NCI-H2107 (cell line): ENCODE measurements at regions not wholly inside any gene's neighbourhood (a gene's known extent, or its start where the extent isn't known, plus 50 kb on each side); places are given as distances from the start of the nearest gene placed in this dataset.
"Not testable (repeated sequence)": the region's sequence is repeated elsewhere in the genome, so short reads cannot be mapped to it uniquely, and the experiment has no call there.

Experiments used
- DNase-seq: peaks from one replicate; lab custom pipeline; 2025; lab: John Stamatoyannopoulos, UW

DNA sequence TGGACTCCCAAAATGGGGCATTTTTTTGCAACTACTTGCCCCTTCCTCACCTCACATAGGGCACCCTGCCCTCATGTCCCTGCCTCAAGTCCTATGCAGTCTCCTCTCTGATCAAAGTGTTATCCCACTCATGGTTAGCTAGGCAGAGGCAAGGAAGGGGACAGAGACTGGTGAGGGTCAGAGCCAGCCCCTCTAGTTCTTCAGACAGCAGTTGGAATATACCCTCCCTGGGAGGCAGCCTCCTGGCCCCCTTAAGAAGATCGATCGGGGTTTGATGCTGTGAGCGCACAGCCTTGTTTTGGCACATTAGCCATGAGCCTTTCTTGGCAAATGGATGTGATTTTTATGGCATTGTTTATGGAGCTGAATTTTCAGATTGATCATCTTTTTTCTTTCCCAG is 436.9 kb downstream of the BUD13 start:
- no peak for DNase-seq

GRCh38 chr11:116335078-116335477 is 437.7 kb downstream of the BUD13 start:
- DNase-seq, result no peak

- no peak for DNase-seq
Measured at GRCh38 chr11:116334596-116334995, 438.2 kb downstream of the BUD13 start.

- no peak for DNase-seq
Measured at GRCh38 chr11:116333001-116333535, 439.7 kb downstream of the BUD13 start.

GRCh38 chr11:116332391-116332790 is 440.4 kb downstream of the BUD13 start:
- DNase-seq, result no peak

DNA sequence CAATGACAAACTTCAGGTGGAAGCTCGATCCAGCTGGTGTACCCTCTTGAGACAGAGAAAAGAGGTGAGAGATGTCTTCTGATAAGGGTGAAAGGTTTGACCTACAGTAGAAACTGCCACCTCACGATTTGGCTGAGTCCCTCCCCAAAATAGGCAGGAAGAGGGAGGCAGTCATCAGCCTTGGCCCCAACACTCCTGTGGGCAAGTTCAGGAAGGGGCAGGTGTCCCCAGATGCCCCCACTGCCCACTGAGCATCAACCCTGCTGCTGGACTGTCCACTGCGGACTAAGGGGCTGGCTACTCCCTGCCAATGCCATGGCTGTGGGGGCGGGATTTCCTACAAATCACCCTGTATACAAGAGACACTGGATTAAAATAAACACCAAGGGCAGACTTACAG is 441.4 kb downstream of the BUD13 start:
- DNase-seq, result no peak

GRCh38 chr11:116330439-116331185 is 442.2 kb downstream of the BUD13 start:
- no peak for DNase-seq

DNA sequence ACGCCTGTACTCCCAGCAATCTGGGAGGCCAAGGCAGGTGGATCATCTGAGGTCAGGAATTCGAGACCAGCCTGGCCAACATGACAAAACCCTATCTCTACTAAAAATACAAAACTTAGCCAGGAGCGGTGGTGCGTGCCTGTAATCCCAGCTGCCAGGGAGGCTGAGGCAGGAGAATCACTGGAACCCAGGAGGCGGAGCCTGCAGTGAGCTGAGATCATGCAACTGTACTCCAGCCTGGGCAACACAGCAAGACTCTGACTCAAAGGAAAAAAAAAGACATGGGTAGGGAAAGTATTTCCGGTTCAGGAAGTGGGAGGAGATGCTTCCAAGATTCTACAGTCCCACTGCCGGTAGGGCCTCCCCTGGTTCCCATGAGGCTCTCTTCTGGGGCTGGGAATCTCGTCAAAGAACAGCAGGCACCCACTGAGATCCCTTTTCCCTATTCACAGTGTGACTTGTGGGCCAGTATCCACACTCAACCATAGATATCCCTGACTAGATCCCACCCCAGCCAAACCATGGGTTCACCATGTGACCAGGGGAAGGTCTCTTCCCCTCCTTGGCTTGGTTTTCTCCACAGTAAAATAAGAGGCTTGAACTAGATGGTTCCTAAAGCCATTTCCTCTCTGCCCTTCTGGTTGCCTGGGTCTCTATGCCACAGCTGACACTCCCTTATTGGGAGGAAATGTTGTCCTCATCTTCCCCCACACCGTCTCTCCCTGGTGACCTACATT is 443.3 kb downstream of the BUD13 start:
- no peak for DNase-seq

GRCh38 chr11:116328851-116329250 is 443.9 kb downstream of the BUD13 start:
- no peak for DNase-seq

DNA sequence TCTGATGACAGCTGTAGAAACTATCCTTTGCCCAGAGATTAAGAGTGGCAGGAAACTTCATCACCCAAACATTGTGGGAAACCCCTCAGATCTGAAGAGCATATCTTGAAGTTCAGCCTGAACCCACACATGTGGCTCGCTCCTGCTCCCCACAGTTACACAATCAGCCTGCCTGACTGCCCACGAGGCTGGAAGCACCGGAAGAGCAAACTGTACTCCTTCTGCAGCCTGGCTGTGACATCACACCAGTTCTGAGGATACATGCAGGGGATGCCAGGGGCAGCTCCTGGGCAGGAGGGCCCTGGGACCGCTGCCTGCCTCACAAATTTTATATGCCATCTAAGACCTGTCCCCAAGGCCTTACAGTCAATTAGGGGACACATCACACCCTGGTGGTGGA is 444.4 kb downstream of the BUD13 start:
- no peak for DNase-seq

- DNase-seq, result no peak
Measured at GRCh38 chr11:116326146-116326545, 446.6 kb downstream of the BUD13 start.

DNA sequence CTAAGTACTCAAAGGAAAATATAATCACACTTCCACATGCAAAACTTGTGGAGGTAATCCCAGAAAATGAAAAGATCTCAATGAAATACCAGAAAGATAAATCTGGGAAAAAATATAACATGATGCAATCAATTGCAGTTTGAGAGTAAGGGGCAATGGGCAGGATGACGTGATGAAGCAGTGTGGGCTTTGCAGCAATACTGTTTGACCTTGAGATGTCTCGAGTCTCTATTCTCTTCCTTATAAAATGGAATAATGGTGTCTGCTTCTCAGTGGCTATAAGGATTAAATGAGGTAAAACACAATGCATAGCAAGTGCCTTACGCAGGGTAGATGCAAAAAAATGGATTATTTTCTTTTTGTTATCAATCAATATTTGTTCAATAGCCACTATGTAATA is 447.5 kb downstream of the BUD13 start:
- no peak for DNase-seq

- not testable (repeated sequence) for DNase-seq
Measured at GRCh38 chr11:116324077-116324476, 448.7 kb downstream of the BUD13 start.

DNA sequence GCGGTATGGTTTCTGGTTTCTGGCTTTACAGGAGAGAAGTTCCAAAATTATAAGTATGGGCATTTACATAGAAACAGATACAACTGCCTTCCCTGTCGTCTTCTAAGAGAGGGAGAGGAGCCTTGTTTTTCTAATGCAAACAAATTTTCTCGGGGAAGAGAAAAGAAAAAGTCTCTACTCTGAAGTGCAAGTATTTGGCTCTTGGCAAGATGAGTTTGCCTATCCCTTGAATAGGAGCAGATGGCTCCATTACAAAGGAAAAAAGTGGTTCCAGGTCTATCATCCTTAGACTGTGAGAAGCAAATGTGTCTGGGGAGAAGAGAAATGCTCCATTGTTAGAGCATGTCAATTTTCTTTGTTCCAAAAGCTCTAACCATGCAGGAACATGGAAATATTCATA is 455.6 kb downstream of the BUD13 start:
- DNase-seq, result no peak

GRCh38 chr11:116314006-116314405 is 458.8 kb downstream of the BUD13 start:
- no peak for DNase-seq

GRCh38 chr11:116312570-116313391 is 460.0 kb downstream of the BUD13 start:
- no peak for DNase-seq

GRCh38 chr11:116311206-116311605 is 461.6 kb downstream of the BUD13 start:
- no peak for DNase-seq

- no peak for DNase-seq
Measured at GRCh38 chr11:116310698-116311097, 462.1 kb downstream of the BUD13 start.

GRCh38 chr11:116310226-116310625 is 462.6 kb downstream of the BUD13 start:
- no peak for DNase-seq

DNA sequence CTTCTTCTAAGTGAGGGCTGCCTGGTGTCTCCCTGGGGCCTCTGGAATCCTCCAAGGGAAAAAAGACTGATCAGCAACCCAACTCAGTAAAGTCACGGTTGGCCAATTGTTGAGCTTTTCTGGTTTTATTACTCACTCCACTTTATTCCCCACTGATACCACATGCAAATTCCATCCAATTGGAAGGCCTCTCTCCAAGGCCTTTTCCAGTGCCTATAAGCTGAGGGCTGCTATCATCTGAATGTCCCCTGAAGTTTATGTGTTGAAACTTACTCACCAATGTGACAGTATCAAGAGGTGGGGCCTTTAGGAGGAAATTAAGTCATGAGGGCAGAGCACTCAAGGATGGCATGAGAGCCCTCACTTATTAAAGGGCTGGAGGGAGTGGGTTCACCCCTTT is 463.3 kb downstream of the BUD13 start:
- DNase-seq, result no peak

- no peak for DNase-seq
Measured at GRCh38 chr11:116302756-116303155, 470.0 kb downstream of the BUD13 start.

DNA sequence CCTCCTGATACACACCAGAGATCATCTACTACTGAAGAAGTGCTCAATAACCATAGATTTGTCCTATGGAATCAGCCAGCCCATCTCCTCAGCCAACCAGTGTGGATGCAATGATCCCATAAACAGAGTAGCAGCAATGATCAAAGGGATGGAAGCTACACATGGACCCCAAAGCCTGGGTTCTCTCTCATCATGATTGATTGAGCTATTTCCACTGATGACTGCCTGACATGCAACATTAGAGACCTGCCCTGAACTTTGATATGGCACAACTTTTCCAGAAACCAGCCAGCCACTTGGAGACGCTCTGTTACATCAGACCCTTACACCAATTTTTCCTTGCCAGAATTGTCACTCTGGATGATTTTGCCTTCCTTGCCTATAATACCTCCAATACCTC is 471.6 kb downstream of the BUD13 start:
- no peak for DNase-seq
